ENCODE measurements at regions not wholly inside any gene's neighbourhood (a gene's known extent, or its start where the extent isn't known, plus 50 kb on each side); places are given as distances from the start of the nearest gene placed in this dataset.

DNA sequence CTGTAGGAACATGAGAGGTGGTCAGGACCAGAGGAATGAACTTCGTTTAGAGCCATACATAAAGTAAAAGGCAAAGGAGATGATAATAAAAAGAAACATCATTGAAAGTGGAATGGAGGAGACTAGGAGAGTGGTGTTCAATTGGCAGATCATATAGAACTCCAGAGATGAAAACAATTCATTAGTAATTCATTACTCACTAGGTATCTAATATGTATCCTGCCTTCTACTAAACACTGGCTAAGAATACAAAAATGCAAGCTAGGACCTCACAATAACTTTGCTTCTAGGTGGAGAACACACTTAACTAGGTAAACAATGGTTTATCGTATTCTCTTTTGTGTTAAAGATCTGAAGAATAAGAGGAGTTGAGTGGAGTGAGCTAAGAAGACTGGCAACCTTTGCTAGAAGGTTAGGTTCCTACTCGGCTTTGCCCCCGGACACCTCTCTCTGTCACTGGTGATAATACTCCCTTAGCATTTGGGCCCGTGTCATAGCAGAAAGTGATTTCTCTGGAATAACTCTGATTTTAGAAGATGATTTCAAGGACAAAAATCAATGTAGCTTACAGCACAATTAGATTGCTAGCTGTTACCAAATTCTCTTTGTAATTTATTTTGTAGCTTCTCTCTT lies 88.6 kb upstream of the IFNE start:
- TF ChIP-seq, protein P1, sequence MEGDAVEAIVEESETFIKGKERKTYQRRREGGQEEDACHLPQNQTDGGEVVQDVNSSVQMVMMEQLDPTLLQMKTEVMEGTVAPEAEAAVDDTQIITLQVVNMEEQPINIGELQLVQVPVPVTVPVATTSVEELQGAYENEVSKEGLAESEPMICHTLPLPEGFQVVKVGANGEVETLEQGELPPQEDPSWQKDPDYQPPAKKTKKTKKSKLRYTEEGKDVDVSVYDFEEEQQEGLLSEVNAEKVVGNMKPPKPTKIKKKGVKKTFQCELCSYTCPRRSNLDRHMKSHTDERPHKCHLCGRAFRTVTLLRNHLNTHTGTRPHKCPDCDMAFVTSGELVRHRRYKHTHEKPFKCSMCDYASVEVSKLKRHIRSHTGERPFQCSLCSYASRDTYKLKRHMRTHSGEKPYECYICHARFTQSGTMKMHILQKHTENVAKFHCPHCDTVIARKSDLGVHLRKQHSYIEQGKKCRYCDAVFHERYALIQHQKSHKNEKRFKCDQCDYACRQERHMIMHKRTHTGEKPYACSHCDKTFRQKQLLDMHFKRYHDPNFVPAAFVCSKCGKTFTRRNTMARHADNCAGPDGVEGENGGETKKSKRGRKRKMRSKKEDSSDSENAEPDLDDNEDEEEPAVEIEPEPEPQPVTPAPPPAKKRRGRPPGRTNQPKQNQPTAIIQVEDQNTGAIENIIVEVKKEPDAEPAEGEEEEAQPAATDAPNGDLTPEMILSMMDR (conservative IDR thresholded peaks at IDR 0.05; ENCODE audit: low read length): no peak
- TF ChIP-seq EZH2phosphoT487 (IDR thresholded peaks at IDR 0.05; ENCODE audit: borderline replicate concordance, low read depth, low read length): no peak
